Panc1 (cell line): ENCODE measurements at regions not wholly inside any gene's neighbourhood (a gene's known extent, or its start where the extent isn't known, plus 50 kb on each side); places are given as distances from the start of the nearest gene placed in this dataset.

ENCODE experiments used
- ATAC-seq: fragments of 200-7000 bp; cut with Tn5 transposase; 2 replicates; pipeline ENCODE4 v1.9.1; 2020; ENCODE audit warnings: mild to moderate bottlenecking, moderate library complexity
- BruUV-seq: library from RNA; stranded (reverse); fragments of 400-500 nt; replicated peaks from 2 replicates; lab custom pipeline; 2021; lab: Mats Ljungman, UMichigan
- CTCF ChIA-PET: fragments of 300-600 bp; sonication (Branson Sonifier 250); formaldehyde crosslinking; loops from one replicate; lab custom pipeline; 2022; ENCODE audit warnings: antibody characterized with exemption; lab: Charles Lee
- POLR2A ChIA-PET: fragments of 300-600 bp; sonication (Branson Sonifier 250); formaldehyde crosslinking; loops from one replicate; lab custom pipeline; 2022; ENCODE audit warnings: antibody characterized with exemption; lab: Charles Lee
- DNase-seq: peaks from one replicate; pipeline ENCODE4 v3.0.0-alpha.2; 2010; ENCODE audit warnings: low read depth, low spot score
- H3K27ac ChIP-seq: 2 replicates; pipeline ENCODE4 v1.5.1; 2011; ENCODE audit warnings: mild to moderate bottlenecking, low read length, inconsistent platforms
- H3K27me3 ChIP-seq: fragments of 200-500 bp; sonication (Bioruptor generic); 2 replicates; pipeline ENCODE4 v1.6.0; 2014; ENCODE audit warnings: low read length, inconsistent platforms; ENCODE audit not compliant: control insufficient read depth, insufficient read depth
- H3K36me3 ChIP-seq: fragments of 200-500 bp; sonication (Bioruptor generic); 2 replicates; pipeline ENCODE4 v1.5.1; 2014; ENCODE audit warnings: inconsistent platforms, mild to moderate bottlenecking, low read length, moderate library complexity; ENCODE audit not compliant: control insufficient read depth, insufficient read depth
- H3K4me1 ChIP-seq: 2 replicates; pipeline ENCODE4 v1.5.1; 2011; ENCODE audit warnings: inconsistent platforms, mild to moderate bottlenecking, low read length, moderate library complexity; ENCODE audit not compliant: control insufficient read depth, insufficient read depth
- H3K4me3 ChIP-seq, 2 experiments: 2 replicates each; pipeline ENCODE4 v1.5.1; 2011 to 2012; ENCODE audit warnings: low read depth in 2 of 2, low read length in 2 of 2, mild to moderate bottlenecking in 2 of 2, inconsistent platforms in 1 of 2, moderate library complexity in 1 of 2
- H3K9me3 ChIP-seq: fragments of 200-500 bp; sonication (Bioruptor generic); 2 replicates; pipeline ENCODE4 v1.5.1; 2014; ENCODE audit warnings: low read depth, mild to moderate bottlenecking, inconsistent platforms, low read length, moderate library complexity; ENCODE audit not compliant: control insufficient read depth, insufficient read depth
- POLR2AphosphoS5 ChIP-seq: IDR thresholded peaks from 2 replicates; pipeline ENCODE4 v1.6.1; 2012; ENCODE audit warnings: mild to moderate bottlenecking, low read depth, low read length, moderate library complexity
- SIN3A ChIP-seq: IDR thresholded peaks from 2 replicates; pipeline ENCODE4 v1.6.1; 2012; ENCODE audit warnings: low read depth, mild to moderate bottlenecking, low read length, moderate library complexity, borderline replicate concordance; ENCODE audit not compliant: insufficient read depth
- TCF7L2 ChIP-seq: IDR thresholded peaks from 2 replicates; pipeline ENCODE4 v1.6.1; 2011; ENCODE audit warnings: mild to moderate bottlenecking, low read depth, low read length, inconsistent platforms
- in situ Hi-C: cut with HindIII; loops from 2 replicates; pipeline ENCODE4 v1.10.0; 2016; ENCODE audit warnings: low sequenced_read_pairs, low pct_unique_long_range_greater_than_20kb
- intact Hi-C: fragments of 100-400 bp; cut with micrococcal nuclease; formaldehyde crosslinking; loops from one replicate; pipeline ENCODE4 v1.10.0; 2022; ENCODE audit not compliant: unreplicated experiment
- TF ChIP-seq, protein P1 (sequence below), 2 experiments: IDR thresholded peaks; 2 replicates each; pipeline ENCODE4 v1.6.1; 2011 to 2012; ENCODE audit warnings: low read depth in 2 of 2, control low read depth in 1 of 2, low read length in 1 of 2, mild to moderate bottlenecking in 1 of 2, moderate library complexity in 1 of 2; ENCODE audit not compliant: insufficient read depth in 1 of 2
- TF ChIP-seq, protein P2 (sequence below): fragments of 450-650 bp; IDR thresholded peaks from 2 replicates; pipeline ENCODE4 v1.5.1; 2017; ENCODE audit warnings: mild to moderate bottlenecking

DNA sequence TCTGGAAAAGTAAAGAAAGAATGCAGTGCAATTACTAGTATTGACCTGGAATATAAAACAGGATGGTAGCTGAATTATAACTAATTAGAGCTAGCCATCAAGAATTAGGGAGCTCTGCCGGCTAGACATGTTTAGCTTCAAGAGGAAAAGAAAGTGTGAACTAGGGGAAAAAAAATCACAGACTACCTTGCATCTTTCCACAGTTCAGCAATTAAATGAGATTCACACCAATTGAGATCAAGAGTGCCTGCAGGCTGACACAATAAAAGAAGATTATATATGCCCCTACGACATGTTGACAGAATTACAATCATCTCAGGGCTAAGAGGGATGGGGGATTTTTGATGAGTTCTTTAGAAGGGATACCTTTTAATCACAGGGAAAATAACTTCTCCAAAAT is 303.3 kb upstream of the CELF2 start:
- no peaks in the 10 kb centered on the region for H3K9me3 ChIP-seq
- in situ Hi-C loops, result no loop called here
- DNase-seq (no peak), ATAC-seq (no peak)
- intact Hi-C loops, result no loop called here
- H3K4me3 ChIP-seq, result no peak overlapping the region
- H3K27me3 ChIP-seq, result no peaks in the 10 kb centered on the region
- H3K36me3 ChIP-seq, result no peaks in the 10 kb centered on the region
- H3K4me1 ChIP-seq, result no peaks in the 10 kb centered on the region
- ChIA-PET CTCF (no interaction called here), POLR2A (no interaction called here)
- H3K27ac ChIP-seq, result no peak overlapping the region
- TF ChIP-seq, protein P1, sequence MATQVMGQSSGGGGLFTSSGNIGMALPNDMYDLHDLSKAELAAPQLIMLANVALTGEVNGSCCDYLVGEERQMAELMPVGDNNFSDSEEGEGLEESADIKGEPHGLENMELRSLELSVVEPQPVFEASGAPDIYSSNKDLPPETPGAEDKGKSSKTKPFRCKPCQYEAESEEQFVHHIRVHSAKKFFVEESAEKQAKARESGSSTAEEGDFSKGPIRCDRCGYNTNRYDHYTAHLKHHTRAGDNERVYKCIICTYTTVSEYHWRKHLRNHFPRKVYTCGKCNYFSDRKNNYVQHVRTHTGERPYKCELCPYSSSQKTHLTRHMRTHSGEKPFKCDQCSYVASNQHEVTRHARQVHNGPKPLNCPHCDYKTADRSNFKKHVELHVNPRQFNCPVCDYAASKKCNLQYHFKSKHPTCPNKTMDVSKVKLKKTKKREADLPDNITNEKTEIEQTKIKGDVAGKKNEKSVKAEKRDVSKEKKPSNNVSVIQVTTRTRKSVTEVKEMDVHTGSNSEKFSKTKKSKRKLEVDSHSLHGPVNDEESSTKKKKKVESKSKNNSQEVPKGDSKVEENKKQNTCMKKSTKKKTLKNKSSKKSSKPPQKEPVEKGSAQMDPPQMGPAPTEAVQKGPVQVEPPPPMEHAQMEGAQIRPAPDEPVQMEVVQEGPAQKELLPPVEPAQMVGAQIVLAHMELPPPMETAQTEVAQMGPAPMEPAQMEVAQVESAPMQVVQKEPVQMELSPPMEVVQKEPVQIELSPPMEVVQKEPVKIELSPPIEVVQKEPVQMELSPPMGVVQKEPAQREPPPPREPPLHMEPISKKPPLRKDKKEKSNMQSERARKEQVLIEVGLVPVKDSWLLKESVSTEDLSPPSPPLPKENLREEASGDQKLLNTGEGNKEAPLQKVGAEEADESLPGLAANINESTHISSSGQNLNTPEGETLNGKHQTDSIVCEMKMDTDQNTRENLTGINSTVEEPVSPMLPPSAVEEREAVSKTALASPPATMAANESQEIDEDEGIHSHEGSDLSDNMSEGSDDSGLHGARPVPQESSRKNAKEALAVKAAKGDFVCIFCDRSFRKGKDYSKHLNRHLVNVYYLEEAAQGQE (IDR thresholded peaks at IDR 0.05; ENCODE audit: insufficient read depth in 1 of 2, low read depth in 2 of 2, low read length in 1 of 2), result no peak
- no peak for TF ChIP-seq TCF7L2
- no peak for TF ChIP-seq SIN3A
- TF ChIP-seq POLR2AphosphoS5, result no peak
- TF ChIP-seq, protein P2, sequence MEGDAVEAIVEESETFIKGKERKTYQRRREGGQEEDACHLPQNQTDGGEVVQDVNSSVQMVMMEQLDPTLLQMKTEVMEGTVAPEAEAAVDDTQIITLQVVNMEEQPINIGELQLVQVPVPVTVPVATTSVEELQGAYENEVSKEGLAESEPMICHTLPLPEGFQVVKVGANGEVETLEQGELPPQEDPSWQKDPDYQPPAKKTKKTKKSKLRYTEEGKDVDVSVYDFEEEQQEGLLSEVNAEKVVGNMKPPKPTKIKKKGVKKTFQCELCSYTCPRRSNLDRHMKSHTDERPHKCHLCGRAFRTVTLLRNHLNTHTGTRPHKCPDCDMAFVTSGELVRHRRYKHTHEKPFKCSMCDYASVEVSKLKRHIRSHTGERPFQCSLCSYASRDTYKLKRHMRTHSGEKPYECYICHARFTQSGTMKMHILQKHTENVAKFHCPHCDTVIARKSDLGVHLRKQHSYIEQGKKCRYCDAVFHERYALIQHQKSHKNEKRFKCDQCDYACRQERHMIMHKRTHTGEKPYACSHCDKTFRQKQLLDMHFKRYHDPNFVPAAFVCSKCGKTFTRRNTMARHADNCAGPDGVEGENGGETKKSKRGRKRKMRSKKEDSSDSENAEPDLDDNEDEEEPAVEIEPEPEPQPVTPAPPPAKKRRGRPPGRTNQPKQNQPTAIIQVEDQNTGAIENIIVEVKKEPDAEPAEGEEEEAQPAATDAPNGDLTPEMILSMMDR, result no peak
- no TSS peak for BruUV-seq

DNA sequence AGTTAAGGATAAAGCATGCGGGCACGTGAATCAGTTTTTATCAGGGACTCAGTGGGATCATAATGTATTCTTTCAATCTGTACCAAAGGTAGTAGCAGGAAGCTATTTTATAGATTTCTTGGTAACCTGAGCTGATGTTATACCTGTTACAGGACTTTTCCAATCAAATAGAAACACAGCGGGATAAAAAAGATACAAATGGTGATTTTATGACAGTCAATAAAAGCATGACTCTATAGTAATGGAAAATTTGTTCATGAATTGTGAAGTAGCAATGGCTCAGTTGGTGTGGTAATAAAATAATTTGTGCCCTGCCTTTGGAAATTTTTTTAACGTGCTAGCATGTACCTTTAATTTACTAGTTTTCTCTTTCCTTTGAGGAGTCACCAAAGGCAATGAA is 300.7 kb upstream of the CELF2 start:
- H3K36me3 ChIP-seq, result no peaks in the 10 kb centered on the region
- POLR2A ChIA-PET, result no interaction called here
- intact Hi-C loops, result no loop called here
- in situ Hi-C loops, result no loop called here
- BruUV-seq, result no TSS peak
- CTCF ChIA-PET, result interaction anchor here (0.6 kb wide), 1 partner anchor 63 kb away, joined by 4 read pairs; no protein-coding TSS in a partner anchor
- no peaks in the 10 kb centered on the region for H3K9me3 ChIP-seq
- no peaks in the 10 kb centered on the region for H3K4me1 ChIP-seq
- no peak overlapping the region for H3K27ac ChIP-seq
- DNase-seq, result no peak
- no peaks in the 10 kb centered on the region for H3K27me3 ChIP-seq
- TF ChIP-seq SIN3A, result no peak
- TF ChIP-seq, protein P1 (IDR thresholded peaks at IDR 0.05; ENCODE audit: insufficient read depth in 1 of 2, low read depth in 2 of 2, low read length in 1 of 2), result no peak
- TF ChIP-seq, protein P2, result no peak
- no peak for TF ChIP-seq TCF7L2
- TF ChIP-seq POLR2AphosphoS5, result no peak
- H3K4me3 ChIP-seq, result no peak overlapping the region
- no peak for ATAC-seq
